Keratinocyte (primary cell): ENCODE measurements at regions not wholly inside any gene's neighbourhood (a gene's known extent, or its start where the extent isn't known, plus 50 kb on each side); places are given as distances from the start of the nearest gene placed in this dataset.

Source experiments
- CTCF ChIP-seq, 3 experiments: IDR thresholded peaks in 1 of 3; conservative IDR thresholded peaks in 1 of 3; optimal IDR thresholded peaks in 1 of 3; 2 replicates in 2 of 3; 3 replicates in 1 of 3; pipeline versions ENCODE3 to v1.5.1; 2011; ENCODE audit warnings: low read length in 3 of 3, mild to moderate bottlenecking in 3 of 3, moderate library complexity in 2 of 3, control low read depth in 1 of 3, inconsistent platforms in 1 of 3; ENCODE audit not compliant: insufficient read depth in 2 of 3; ENCODE audit errors: extremely low read depth in 1 of 3
- EZH2 ChIP-seq: IDR thresholded peaks from one replicate; pipeline ENCODE4 v1.6.1; 2012; ENCODE audit warnings: inconsistent platforms, mild to moderate bottlenecking, low read length, moderate library complexity

- TF ChIP-seq CTCF (optimal IDR thresholded peaks at IDR 0.05 in 1 of 3, IDR thresholded peaks at IDR 0.05 in 1 of 3, conservative IDR thresholded peaks at IDR 0.05 in 1 of 3; ENCODE audit: extremely low read depth in 1 of 3, insufficient read depth in 2 of 3, low read length in 3 of 3): no peak
- no peak for TF ChIP-seq EZH2
These were observed 598.8 kb downstream of the TBC1D22A start for GRCh38 chr22:47361247-47361646.
